ENCODE measurements at regions not wholly inside any gene's neighbourhood (a gene's known extent, or its start where the extent isn't known, plus 50 kb on each side); places are given as distances from the start of the nearest gene placed in this dataset.

- TF ChIP-seq, protein P1, sequence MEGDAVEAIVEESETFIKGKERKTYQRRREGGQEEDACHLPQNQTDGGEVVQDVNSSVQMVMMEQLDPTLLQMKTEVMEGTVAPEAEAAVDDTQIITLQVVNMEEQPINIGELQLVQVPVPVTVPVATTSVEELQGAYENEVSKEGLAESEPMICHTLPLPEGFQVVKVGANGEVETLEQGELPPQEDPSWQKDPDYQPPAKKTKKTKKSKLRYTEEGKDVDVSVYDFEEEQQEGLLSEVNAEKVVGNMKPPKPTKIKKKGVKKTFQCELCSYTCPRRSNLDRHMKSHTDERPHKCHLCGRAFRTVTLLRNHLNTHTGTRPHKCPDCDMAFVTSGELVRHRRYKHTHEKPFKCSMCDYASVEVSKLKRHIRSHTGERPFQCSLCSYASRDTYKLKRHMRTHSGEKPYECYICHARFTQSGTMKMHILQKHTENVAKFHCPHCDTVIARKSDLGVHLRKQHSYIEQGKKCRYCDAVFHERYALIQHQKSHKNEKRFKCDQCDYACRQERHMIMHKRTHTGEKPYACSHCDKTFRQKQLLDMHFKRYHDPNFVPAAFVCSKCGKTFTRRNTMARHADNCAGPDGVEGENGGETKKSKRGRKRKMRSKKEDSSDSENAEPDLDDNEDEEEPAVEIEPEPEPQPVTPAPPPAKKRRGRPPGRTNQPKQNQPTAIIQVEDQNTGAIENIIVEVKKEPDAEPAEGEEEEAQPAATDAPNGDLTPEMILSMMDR (conservative IDR thresholded peaks at IDR 0.05 in 1 of 2, IDR thresholded peaks at IDR 0.05 in 1 of 2; ENCODE audit: low read depth in 1 of 2, low read length in 2 of 2): no peak
- TF ChIP-seq EZH2 (IDR thresholded peaks at IDR 0.05; ENCODE audit: low read length, missing control alignments): no peak
Measured at GRCh38 chr5:57004800-57005199, 52.9 kb upstream of the MIER3 start.
